GM12891 (cell line): ENCODE measurements at regions not wholly inside any gene's neighbourhood (a gene's known extent, or its start where the extent isn't known, plus 50 kb on each side); places are given as distances from the start of the nearest gene placed in this dataset.

Source experiments
- POLR2A ChIP-seq: IDR thresholded peaks from 2 replicates; pipeline ENCODE4 v1.6.1; 2011; ENCODE audit warnings: low read depth, low read length, control low read depth
- POLR2AphosphoS5 ChIP-seq: IDR thresholded peaks from 2 replicates; pipeline ENCODE4 v1.6.1; 2011; ENCODE audit warnings: low read depth, low read length, control low read depth
- SPI1 ChIP-seq: IDR thresholded peaks from 2 replicates; pipeline ENCODE4 v1.6.1; 2011; ENCODE audit warnings: low read depth, low read length, control low read depth
- TAF1 ChIP-seq: IDR thresholded peaks from 2 replicates; pipeline ENCODE4 v1.6.1; 2011; ENCODE audit warnings: low read depth, low read length, control low read depth

DNA sequence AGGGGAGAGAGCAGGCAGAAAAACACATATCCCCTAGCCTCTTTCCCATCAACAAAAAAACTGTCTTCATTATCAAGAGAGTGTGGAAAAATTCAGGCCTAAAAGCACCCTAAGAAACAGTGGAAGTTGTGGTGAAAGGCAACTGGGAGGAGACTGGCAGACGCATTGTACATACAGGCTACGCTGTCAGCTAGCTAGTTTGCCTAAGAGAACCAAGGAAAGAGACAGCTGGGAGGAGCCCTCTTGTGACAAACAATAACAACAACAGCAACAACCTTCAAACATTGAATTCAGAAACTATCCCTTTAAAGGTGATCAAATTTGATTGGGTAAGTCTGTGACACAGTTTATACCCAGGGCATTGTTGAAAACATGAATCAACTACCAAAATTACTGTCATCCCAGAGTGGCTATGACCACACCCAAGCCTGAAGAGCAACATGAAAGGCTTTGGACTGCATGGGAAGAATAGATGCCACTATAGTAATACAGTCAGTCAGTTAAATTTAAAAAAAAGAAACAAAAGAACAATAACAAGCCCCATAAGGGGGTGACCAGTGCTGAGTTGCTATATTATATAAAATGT is 88.9 kb upstream of the CRIM1 start:
- no peak for TF ChIP-seq POLR2A
- TF ChIP-seq POLR2AphosphoS5: no peak
- TF ChIP-seq TAF1: no peak
- no peak for TF ChIP-seq SPI1
